ENCODE measurements at regions not wholly inside any gene's neighbourhood (a gene's known extent, or its start where the extent isn't known, plus 50 kb on each side); places are given as distances from the start of the nearest gene placed in this dataset.

DNA sequence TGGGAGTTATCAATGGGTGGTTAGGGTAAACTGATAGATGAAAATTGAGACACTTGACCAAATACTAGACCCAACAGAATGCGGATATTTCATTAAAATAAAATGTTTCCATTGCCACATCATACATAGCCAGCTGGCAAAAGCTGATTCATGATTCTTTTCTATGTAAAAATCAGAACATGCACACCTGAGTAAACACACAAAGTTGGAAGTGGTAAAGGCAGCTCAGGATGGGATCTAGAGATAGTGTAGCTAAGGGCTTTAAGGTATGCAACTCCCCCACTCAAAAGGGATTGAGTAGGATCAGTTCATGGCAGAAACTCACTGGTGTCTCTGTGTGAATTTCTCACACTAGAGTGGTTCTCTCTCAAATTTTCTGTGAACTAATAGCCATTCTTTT lies 541.1 kb upstream of the GRAMD2B start:
- TF ChIP-seq CHD4 (IDR thresholded peaks at IDR 0.05) (no peak), POLR2AphosphoS2 (IDR thresholded peaks at IDR 0.05; ENCODE audit: low read depth, low read length) (no peak), TCF3 (IDR thresholded peaks at IDR 0.05; ENCODE audit: borderline replicate concordance, insufficient read depth, low read depth, low read length) (no peak), YY1 (IDR thresholded peaks at IDR 0.05; ENCODE audit: low read depth, low read length) (no peak), TCF12 (IDR thresholded peaks at IDR 0.05; ENCODE audit: low read depth, low read length) (no peak), ZNF274 (IDR thresholded peaks at IDR 0.05; ENCODE audit: insufficient read depth, insufficient read length) (no peak), MYB (IDR thresholded peaks at IDR 0.05; ENCODE audit: borderline replicate concordance, low read depth, low read length) (no peak), CREM (IDR thresholded peaks at IDR 0.05; ENCODE audit: low read depth) (no peak), SRF (IDR thresholded peaks at IDR 0.05; ENCODE audit: low read depth in 2 of 2, low read length in 2 of 2) (no peak), NFYA (IDR thresholded peaks at IDR 0.05; ENCODE audit: borderline replicate concordance, low read depth, low read length) (no peak), ZNF24 (IDR thresholded peaks at IDR 0.05) (no peak), ATF7 (IDR thresholded peaks at IDR 0.05; ENCODE audit: low read depth) (no peak), CBX5 (IDR thresholded peaks at IDR 0.05; ENCODE audit: low read depth) (no peak), TBL1XR1 (IDR thresholded peaks at IDR 0.05; ENCODE audit: low read depth, low read length) (no peak), CBX3 (IDR thresholded peaks at IDR 0.05; ENCODE audit: borderline replicate concordance, low read depth) (no peak), BHLHE40 (IDR thresholded peaks at IDR 0.05; ENCODE audit: borderline replicate concordance in 1 of 2, low read depth in 2 of 2, low read length in 1 of 2) (no peak)
- TF ChIP-seq, protein P1, sequence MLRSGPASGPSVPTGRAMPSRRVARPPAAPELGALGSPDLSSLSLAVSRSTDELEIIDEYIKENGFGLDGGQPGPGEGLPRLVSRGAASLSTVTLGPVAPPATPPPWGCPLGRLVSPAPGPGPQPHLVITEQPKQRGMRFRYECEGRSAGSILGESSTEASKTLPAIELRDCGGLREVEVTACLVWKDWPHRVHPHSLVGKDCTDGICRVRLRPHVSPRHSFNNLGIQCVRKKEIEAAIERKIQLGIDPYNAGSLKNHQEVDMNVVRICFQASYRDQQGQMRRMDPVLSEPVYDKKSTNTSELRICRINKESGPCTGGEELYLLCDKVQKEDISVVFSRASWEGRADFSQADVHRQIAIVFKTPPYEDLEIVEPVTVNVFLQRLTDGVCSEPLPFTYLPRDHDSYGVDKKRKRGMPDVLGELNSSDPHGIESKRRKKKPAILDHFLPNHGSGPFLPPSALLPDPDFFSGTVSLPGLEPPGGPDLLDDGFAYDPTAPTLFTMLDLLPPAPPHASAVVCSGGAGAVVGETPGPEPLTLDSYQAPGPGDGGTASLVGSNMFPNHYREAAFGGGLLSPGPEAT (IDR thresholded peaks at IDR 0.05; ENCODE audit: low read depth), result no peak
- Histone ChIP-seq H3K4me3 (no peak overlapping the region), H2AFZ (ENCODE audit: control insufficient read depth, low read depth, low read length) (no peak overlapping the region), H3K9ac (ENCODE audit: control insufficient read depth, insufficient read depth, low read length) (no peak overlapping the region), H3K4me1 (ENCODE audit: control insufficient read depth, insufficient read depth, low read length) (no peaks in the 10 kb centered on the region), H3K9me3 (replicated peaks; ENCODE audit: control insufficient read depth, insufficient read depth, low read length) (no peaks in the 10 kb centered on the region), H3K79me2 (ENCODE audit: control insufficient read depth, insufficient read depth, low read length) (no peaks in the 10 kb centered on the region), H3K27me3 (replicated peaks in 1 of 2; ENCODE audit: control insufficient read depth in 2 of 2, insufficient read depth in 2 of 2, low read length in 1 of 2) (no peaks in the 10 kb centered on the region), H3K27ac (ENCODE audit: control insufficient read depth, insufficient read depth) (no peak overlapping the region), H3K4me2 (ENCODE audit: control insufficient read depth, insufficient read depth) (no peak overlapping the region), H4K20me1 (ENCODE audit: control insufficient read depth, insufficient read depth) (no peaks in the 10 kb centered on the region), H3K36me3 (ENCODE audit: control insufficient read depth in 2 of 2, insufficient read depth in 2 of 2, low read length in 1 of 2) (no peaks in the 10 kb centered on the region)
- intact Hi-C loops (cut with micrococcal nuclease; ENCODE audit: unreplicated experiment) (no loop called here), in situ Hi-C loops (cut with MboI) (no loop called here)
- BruUV-seq (replicated peaks), result no TSS peak
- DNase-seq (ENCODE audit: low read depth, low spot score), result no peak
- ChIA-PET SMC1A (ENCODE audit: uncharacterized antibody, unreplicated experiment) (no interaction called here), RAD21 (ENCODE audit: unreplicated experiment) (no interaction called here), CTCF (no interaction called here), POLR2A (no interaction called here)
- ATAC-seq, result no peak
- no peak for FAIRE-seq
- WGBS (ENCODE audit: insufficient coverage, insufficient replicate concordance, low lambda C conversion rate, missing lambda C conversion rate), result 0% methylated on average over 1 of the region's 1 CpG

Measured in GM12878 (cell line).